ENCODE measurements at regions not wholly inside any gene's neighbourhood (a gene's known extent, or its start where the extent isn't known, plus 50 kb on each side); places are given as distances from the start of the nearest gene placed in this dataset.

DNA sequence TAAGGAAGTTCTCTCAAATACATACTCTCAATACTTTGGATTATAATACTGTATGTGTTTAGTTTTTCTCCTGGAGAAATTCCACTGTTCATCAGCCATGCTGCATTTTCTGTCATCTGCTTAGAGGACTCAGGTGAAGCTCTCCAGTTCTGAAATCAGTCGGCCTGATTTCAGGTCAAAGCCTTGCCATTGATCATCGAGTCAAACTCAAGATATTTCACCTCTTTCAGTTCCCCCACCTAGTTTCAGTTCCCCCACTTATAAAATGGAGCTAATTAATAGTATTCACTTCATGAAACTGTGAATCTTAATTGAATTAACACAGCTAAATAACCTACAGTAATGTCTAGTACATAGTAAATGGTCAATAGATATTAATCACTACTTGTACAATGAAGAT lies 75.3 kb upstream of the L3MBTL4 start:
- TF ChIP-seq CTCF (IDR thresholded peaks at IDR 0.05; ENCODE audit: insufficient read depth, low read length, poor library complexity, severe bottlenecking) (no peak), EZH2phosphoT487 (conservative IDR thresholded peaks at IDR 0.05; ENCODE audit: low read length) (no peak)

Data from SU-DHL-6 (cell line).